ENCODE measurements at regions not wholly inside any gene's neighbourhood (a gene's known extent, or its start where the extent isn't known, plus 50 kb on each side); places are given as distances from the start of the nearest gene placed in this dataset.

GRCh38 chr5:3194271-3194670 is 401.4 kb upstream of the IRX1 start:
- no peak overlapping the region for H3K27ac ChIP-seq (ENCODE audit: control insufficient read depth, insufficient read depth)
- intact Hi-C loops (cut with micrococcal nuclease; ENCODE audit: unreplicated experiment) (no loop called here), in situ Hi-C loops (cut with MboI) (no loop called here)
- TF ChIP-seq TCF12 (IDR thresholded peaks at IDR 0.05; ENCODE audit: low read depth, low read length): no peak
- no peak for TF ChIP-seq SMC3 (IDR thresholded peaks at IDR 0.05; ENCODE audit: borderline replicate concordance, low read length)
- TF ChIP-seq NR2C2 (IDR thresholded peaks at IDR 0.05; ENCODE audit: borderline replicate concordance, control insufficient read depth, insufficient read length, low read depth): no peak
- TF ChIP-seq POLR2AphosphoS5 (IDR thresholded peaks at IDR 0.05; ENCODE audit: low read length): no peak
- TF ChIP-seq WRNIP1 (IDR thresholded peaks at IDR 0.05; ENCODE audit: borderline replicate concordance, low read depth, low read length): no peak
- TF ChIP-seq YBX1 (IDR thresholded peaks at IDR 0.05): no peak
- no peak for TF ChIP-seq SMAD1 (IDR thresholded peaks at IDR 0.05; ENCODE audit: low read depth, partially characterized antibody)
- no peak for TF ChIP-seq ZNF207 (IDR thresholded peaks at IDR 0.05; ENCODE audit: borderline replicate concordance)
- TF ChIP-seq NRF1 (conservative IDR thresholded peaks at IDR 0.05; ENCODE audit: low read depth, low read length): no peak
- no peak for TF ChIP-seq SUZ12 (IDR thresholded peaks at IDR 0.05; ENCODE audit: unreplicated experiment)
- no peak for TF ChIP-seq RB1 (IDR thresholded peaks at IDR 0.05; ENCODE audit: borderline replicate concordance)
- no peak for TF ChIP-seq BHLHE40 (IDR thresholded peaks at IDR 0.05; ENCODE audit: borderline replicate concordance in 1 of 2, low read depth in 2 of 2, low read length in 1 of 2)
- no peak for TF ChIP-seq PKNOX1 (IDR thresholded peaks at IDR 0.05)
- no peak for TF ChIP-seq DPF2 (IDR thresholded peaks at IDR 0.05)
- TF ChIP-seq MYB (IDR thresholded peaks at IDR 0.05; ENCODE audit: borderline replicate concordance, low read depth, low read length): no peak
- TF ChIP-seq SREBF1 (IDR thresholded peaks at IDR 0.05; ENCODE audit: low read length): no peak
- TF ChIP-seq MXI1 (IDR thresholded peaks at IDR 0.05; ENCODE audit: low read depth, low read length): no peak
- no peak for TF ChIP-seq ZNF592 (IDR thresholded peaks at IDR 0.05)
- no peak overlapping the region for H3K9ac ChIP-seq (ENCODE audit: control insufficient read depth, insufficient read depth, low read length)
- no peaks in the 10 kb centered on the region for H3K79me2 ChIP-seq (ENCODE audit: control insufficient read depth, insufficient read depth, low read length)
- no peak overlapping the region for H2AFZ ChIP-seq (ENCODE audit: control insufficient read depth, low read depth, low read length)
- H3K4me2 ChIP-seq (ENCODE audit: control insufficient read depth, insufficient read depth): no peak overlapping the region
- BruUV-seq (replicated peaks): no TSS peak
- ChIA-PET SMC1A (ENCODE audit: uncharacterized antibody, unreplicated experiment) (no interaction called here), RAD21 (ENCODE audit: unreplicated experiment) (no interaction called here), CTCF (no interaction called here), POLR2A (no interaction called here)
- H3K27me3 ChIP-seq (replicated peaks in 1 of 2; ENCODE audit: control insufficient read depth in 2 of 2, insufficient read depth in 2 of 2, low read length in 1 of 2): no peaks in the 10 kb centered on the region
- no peaks in the 10 kb centered on the region for H4K20me1 ChIP-seq (ENCODE audit: control insufficient read depth, insufficient read depth)
- H3K9me3 ChIP-seq (replicated peaks; ENCODE audit: control insufficient read depth, insufficient read depth, low read length): no peaks in the 10 kb centered on the region
- FAIRE-seq: no peak
- ATAC-seq: no peak
- DNase-seq (ENCODE audit: low read depth, low spot score): no peak
- 30% methylated on average over 7 of the region's 7 CpGs for WGBS (ENCODE audit: insufficient coverage, insufficient replicate concordance, low lambda C conversion rate, missing lambda C conversion rate)
- H3K36me3 ChIP-seq (ENCODE audit: control insufficient read depth in 2 of 2, insufficient read depth in 2 of 2, low read length in 1 of 2): no peaks in the 10 kb centered on the region
- no peaks in the 10 kb centered on the region for H3K4me1 ChIP-seq (ENCODE audit: control insufficient read depth, insufficient read depth, low read length)
- no peak overlapping the region for H3K4me3 ChIP-seq
